ENCODE measurements at regions not wholly inside any gene's neighbourhood (a gene's known extent, or its start where the extent isn't known, plus 50 kb on each side); places are given as distances from the start of the nearest gene placed in this dataset.

DNA sequence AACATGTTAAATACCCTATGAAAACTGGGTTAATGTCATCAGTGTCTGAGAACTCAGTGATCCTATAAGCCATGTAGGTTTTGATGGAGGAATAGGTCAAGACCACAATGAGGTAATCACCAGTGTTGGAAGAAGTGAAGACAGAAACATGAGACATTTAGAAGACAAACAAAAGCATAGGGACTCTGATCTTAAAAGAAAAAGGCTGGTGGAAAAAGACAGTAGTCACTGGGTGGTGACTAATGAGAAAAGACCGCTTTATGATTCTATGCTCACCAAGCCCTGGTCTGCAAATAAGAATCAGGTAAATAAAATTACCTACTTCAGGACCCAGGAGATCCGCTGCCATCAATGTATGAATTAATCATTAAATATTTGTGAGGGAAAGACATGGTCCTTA is 271.9 kb downstream of the GPD2 start:
- TF ChIP-seq, protein P1, sequence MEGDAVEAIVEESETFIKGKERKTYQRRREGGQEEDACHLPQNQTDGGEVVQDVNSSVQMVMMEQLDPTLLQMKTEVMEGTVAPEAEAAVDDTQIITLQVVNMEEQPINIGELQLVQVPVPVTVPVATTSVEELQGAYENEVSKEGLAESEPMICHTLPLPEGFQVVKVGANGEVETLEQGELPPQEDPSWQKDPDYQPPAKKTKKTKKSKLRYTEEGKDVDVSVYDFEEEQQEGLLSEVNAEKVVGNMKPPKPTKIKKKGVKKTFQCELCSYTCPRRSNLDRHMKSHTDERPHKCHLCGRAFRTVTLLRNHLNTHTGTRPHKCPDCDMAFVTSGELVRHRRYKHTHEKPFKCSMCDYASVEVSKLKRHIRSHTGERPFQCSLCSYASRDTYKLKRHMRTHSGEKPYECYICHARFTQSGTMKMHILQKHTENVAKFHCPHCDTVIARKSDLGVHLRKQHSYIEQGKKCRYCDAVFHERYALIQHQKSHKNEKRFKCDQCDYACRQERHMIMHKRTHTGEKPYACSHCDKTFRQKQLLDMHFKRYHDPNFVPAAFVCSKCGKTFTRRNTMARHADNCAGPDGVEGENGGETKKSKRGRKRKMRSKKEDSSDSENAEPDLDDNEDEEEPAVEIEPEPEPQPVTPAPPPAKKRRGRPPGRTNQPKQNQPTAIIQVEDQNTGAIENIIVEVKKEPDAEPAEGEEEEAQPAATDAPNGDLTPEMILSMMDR (IDR thresholded peaks at IDR 0.05; ENCODE audit: insufficient read depth, low read depth, low read length), result no peak
- no peaks in the 10 kb centered on the region for H3K27me3 ChIP-seq (ENCODE audit: control insufficient read depth, insufficient read depth, low read length)
- POLR2A ChIA-PET, result no interaction called here
- DNase-seq (ENCODE audit: low read depth), result no peak
- H3K4me3 ChIP-seq (ENCODE audit: low read depth, low read length), result no peak overlapping the region
- H3K36me3 ChIP-seq (ENCODE audit: control insufficient read depth, insufficient read depth, low read length), result no peaks in the 10 kb centered on the region
- CTCF ChIA-PET, result no interaction called here

GRCh38 chr2:156709091-156709490 is 272.9 kb downstream of the GPD2 start:
- TF ChIP-seq, protein P1 (IDR thresholded peaks at IDR 0.05; ENCODE audit: insufficient read depth, low read depth, low read length), result no peak
- no peaks in the 10 kb centered on the region for H3K27me3 ChIP-seq (ENCODE audit: control insufficient read depth, insufficient read depth, low read length)
- no peaks in the 10 kb centered on the region for H3K36me3 ChIP-seq (ENCODE audit: control insufficient read depth, insufficient read depth, low read length)
- DNase-seq (ENCODE audit: low read depth), result no peak
- ChIA-PET POLR2A (no interaction called here), CTCF (interaction anchor here (1.2 kb wide), 1 partner anchor 10 kb away, joined by 3 read pairs; no protein-coding TSS in a partner anchor)
- no peak overlapping the region for H3K4me3 ChIP-seq (ENCODE audit: low read depth, low read length)

DNA sequence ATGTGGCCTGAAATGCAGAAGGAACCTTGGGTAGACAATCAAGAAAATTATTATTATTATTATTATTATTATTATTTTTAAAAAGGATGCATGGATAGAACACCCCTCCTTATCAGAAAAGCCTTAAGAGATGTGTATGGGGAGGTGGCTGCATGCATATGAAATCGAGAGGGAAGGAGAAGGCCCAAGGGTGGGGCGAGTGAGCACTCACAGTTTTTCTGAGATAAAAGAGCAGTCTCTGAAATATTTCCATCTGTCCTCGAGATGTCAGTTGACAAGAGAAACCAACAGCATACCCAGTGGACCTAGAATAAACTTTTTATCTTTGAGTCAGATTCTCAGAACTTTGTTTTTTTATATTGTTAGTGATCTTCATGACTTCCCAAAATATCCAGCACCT is 282.9 kb downstream of the GPD2 start:
- POLR2A ChIA-PET, result no interaction called here
- H3K4me3 ChIP-seq (ENCODE audit: low read depth, low read length), result no peak overlapping the region
- TF ChIP-seq, protein P1 (IDR thresholded peaks at IDR 0.05; ENCODE audit: insufficient read depth, low read depth, low read length), result no peak
- CTCF ChIA-PET, result no interaction called here
- no peak for DNase-seq (ENCODE audit: low read depth)
- H3K27me3 ChIP-seq (ENCODE audit: control insufficient read depth, insufficient read depth, low read length), result no peaks in the 10 kb centered on the region
- no peaks in the 10 kb centered on the region for H3K36me3 ChIP-seq (ENCODE audit: control insufficient read depth, insufficient read depth, low read length)

DNA sequence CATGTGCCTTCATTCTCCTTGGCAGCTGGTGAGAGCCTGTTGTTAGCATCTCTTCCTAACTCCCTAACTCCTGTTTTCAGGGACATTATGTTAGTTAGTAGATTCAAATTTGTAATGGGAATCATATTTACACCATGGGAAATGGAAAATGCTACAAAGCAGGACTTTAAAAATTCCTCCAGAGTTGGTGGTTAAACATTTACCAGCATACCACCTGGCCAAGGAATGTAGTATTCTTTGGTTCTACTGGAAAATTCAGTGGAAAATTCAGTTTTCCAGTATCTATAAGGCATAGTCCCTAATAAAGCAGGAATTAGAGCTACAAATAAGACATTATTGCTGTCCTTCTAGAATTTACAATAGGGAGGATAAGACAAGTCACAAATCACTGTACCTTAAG is 291.7 kb downstream of the GPD2 start:
- DNase-seq (ENCODE audit: low read depth), result no peak
- TF ChIP-seq, protein P1 (IDR thresholded peaks at IDR 0.05; ENCODE audit: insufficient read depth, low read depth, low read length), result no peak
- ChIA-PET POLR2A (no interaction called here), CTCF (no interaction called here)
- Histone ChIP-seq H3K27me3 (ENCODE audit: control insufficient read depth, insufficient read depth, low read length) (no peaks in the 10 kb centered on the region), H3K4me3 (ENCODE audit: low read depth, low read length) (no peak overlapping the region), H3K36me3 (ENCODE audit: control insufficient read depth, insufficient read depth, low read length) (no peaks in the 10 kb centered on the region)

DNA sequence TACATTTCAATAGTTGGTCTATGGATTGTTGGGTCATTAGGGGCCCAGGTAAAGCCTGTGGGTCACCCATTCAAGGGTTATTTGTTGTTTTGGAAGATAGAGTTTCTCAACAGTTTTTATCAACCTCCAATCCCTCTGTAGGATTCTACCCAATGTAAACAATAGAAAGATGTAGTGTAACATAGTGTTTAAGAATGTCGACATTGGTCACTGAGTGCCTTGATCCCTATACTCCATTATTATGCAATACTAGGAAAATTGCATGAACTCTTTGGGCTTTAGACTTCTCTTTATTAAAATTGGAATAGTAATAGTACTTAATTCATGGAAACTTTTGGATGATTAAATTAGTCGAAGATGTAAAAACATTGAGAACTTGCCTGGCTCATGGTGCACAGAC is 292.1 kb downstream of the GPD2 start:
- TF ChIP-seq, protein P1 (IDR thresholded peaks at IDR 0.05; ENCODE audit: insufficient read depth, low read depth, low read length), result no peak
- no peak for DNase-seq (ENCODE audit: low read depth)
- ChIA-PET CTCF (no interaction called here), POLR2A (no interaction called here)
- no peaks in the 10 kb centered on the region for H3K36me3 ChIP-seq (ENCODE audit: control insufficient read depth, insufficient read depth, low read length)
- no peak overlapping the region for H3K4me3 ChIP-seq (ENCODE audit: low read depth, low read length)
- H3K27me3 ChIP-seq (ENCODE audit: control insufficient read depth, insufficient read depth, low read length), result no peaks in the 10 kb centered on the region

Data from BJ (cell line).